PC-9 (cell line): ENCODE measurements at regions not wholly inside any gene's neighbourhood (a gene's known extent, or its start where the extent isn't known, plus 50 kb on each side); places are given as distances from the start of the nearest gene placed in this dataset.

Experiments
- BruUV-seq: library from RNA; stranded (reverse); fragments of 400-500 nt; replicated peaks from 2 replicates; lab custom pipeline; 2021; lab: Mats Ljungman, UMichigan
- CTCF ChIA-PET: fragments of 300-600 bp; sonication (Branson Sonifier 250); formaldehyde crosslinking; loops from one replicate; lab custom pipeline; 2022; ENCODE audit warnings: antibody characterized with exemption; lab: Charles Lee
- POLR2A ChIA-PET: fragments of 300-600 bp; sonication (Branson Sonifier 250); formaldehyde crosslinking; loops from one replicate; lab custom pipeline; 2022; ENCODE audit warnings: antibody characterized with exemption; ENCODE audit not compliant: unreplicated experiment; lab: Charles Lee
- DNase-seq, 2 experiments: peaks; one replicate each; pipeline versions ENCODE4 v3.0.0 to v3.0.0-alpha.2; 2015 to 2022; ENCODE audit warnings: mixed read lengths in 1 of 2
- H2AFZ ChIP-seq: fragments of 200-600 bp; sonication (generic); 2 replicates; pipeline ENCODE4 v1.8.1; 2017; ENCODE audit warnings: antibody characterized with exemption
- H3F3A ChIP-seq: fragments of 200-600 bp; sonication (generic); 2 replicates; pipeline ENCODE4 v1.8.1; 2017; ENCODE audit warnings: antibody characterized with exemption, mild to moderate bottlenecking, low read depth; ENCODE audit not compliant: insufficient read depth
- H3K27ac ChIP-seq: fragments of 200-600 bp; sonication (generic); 2 replicates; pipeline ENCODE4 v1.6.1; 2016; ENCODE audit warnings: mixed run types
- H3K27me3 ChIP-seq: fragments of 200-600 bp; sonication (generic); 2 replicates; pipeline ENCODE4 v1.6.1; 2016; ENCODE audit warnings: low read depth, mixed run types; ENCODE audit not compliant: insufficient read depth
- H3K36me3 ChIP-seq: fragments of 200-600 bp; sonication (generic); 2 replicates; pipeline ENCODE4 v1.6.1; 2016; ENCODE audit warnings: low read depth, mixed run types
- H3K4me1 ChIP-seq: fragments of 200-600 bp; sonication (generic); replicated peaks from 2 replicates; pipeline ENCODE4 v1.6.1; 2016; ENCODE audit warnings: mixed run types; ENCODE audit not compliant: insufficient read depth
- H3K4me2 ChIP-seq: fragments of 200-600 bp; sonication (generic); 2 replicates; pipeline ENCODE4 v1.6.1; 2017; ENCODE audit warnings: mixed run types
- H3K4me3 ChIP-seq: fragments of 200-600 bp; sonication (generic); 2 replicates; pipeline ENCODE4 v1.6.1; 2016; ENCODE audit warnings: mixed run types
- H3K79me2 ChIP-seq: fragments of 200-600 bp; sonication (generic); 2 replicates; pipeline ENCODE4 v1.6.1; 2017; ENCODE audit warnings: low read depth, mixed run types
- H3K9me2 ChIP-seq: fragments of 200-600 bp; sonication (generic); 2 replicates; pipeline ENCODE4 v1.8.1; 2017; ENCODE audit warnings: mild to moderate bottlenecking; ENCODE audit not compliant: insufficient read depth
- H3K9me3 ChIP-seq: fragments of 200-600 bp; sonication (generic); 2 replicates; pipeline ENCODE4 v1.8.1; 2016; ENCODE audit warnings: low read depth; ENCODE audit not compliant: insufficient read depth
- H4K20me1 ChIP-seq: fragments of 200-600 bp; sonication (generic); 2 replicates; pipeline ENCODE4 v1.8.1; 2017; ENCODE audit not compliant: insufficient read depth
- EZH2 ChIP-seq: fragments of 200-600 bp; sonication (generic); IDR thresholded peaks from 2 replicates; pipeline ENCODE4 v1.8.0; 2017; ENCODE audit warnings: antibody characterized with exemption, low read depth
- intact Hi-C: fragments of 100-400 bp; cut with micrococcal nuclease; formaldehyde crosslinking; loops from one replicate; pipeline ENCODE4 v1.10.0; 2022; ENCODE audit not compliant: unreplicated experiment
- TF ChIP-seq, protein P1 (sequence below): fragments of 200-600 bp; sonication (generic); conservative IDR thresholded peaks from 2 replicates; pipeline ENCODE4 v1.6.1; 2017; ENCODE audit warnings: mixed run types, antibody characterized with exemption, mild to moderate bottlenecking, moderate library complexity

DNA sequence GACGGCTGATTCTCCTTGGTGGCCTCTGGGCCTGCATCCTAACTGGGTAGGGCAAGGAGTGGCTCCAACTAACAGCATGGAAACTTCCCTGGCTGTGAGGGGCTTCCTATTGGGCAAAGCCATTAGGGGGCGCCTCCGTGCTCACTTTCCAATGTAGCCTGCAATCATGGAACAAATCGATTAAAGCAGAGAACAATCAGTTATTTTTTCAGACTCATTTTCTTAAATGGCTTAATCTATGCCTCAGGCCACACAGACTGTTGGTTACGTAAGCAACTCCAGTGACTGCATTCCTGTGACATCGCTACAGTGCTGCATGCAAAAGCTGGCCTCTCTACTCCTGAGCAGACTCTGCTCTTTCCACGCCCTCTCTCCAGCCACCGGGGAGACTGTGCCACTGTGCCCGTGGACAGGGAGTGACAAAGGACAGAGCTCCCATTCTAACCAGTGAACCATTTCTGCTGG is 278.9 kb downstream of the KLF13 start:
- H3K9me2 ChIP-seq: no peaks in the 10 kb centered on the region
- no peak overlapping the region for H2AFZ ChIP-seq
- ChIA-PET CTCF (no interaction called here), POLR2A (no interaction called here)
- no peaks in the 10 kb centered on the region for H4K20me1 ChIP-seq
- intact Hi-C loops: no loop called here
- H3K36me3 ChIP-seq: no peaks in the 10 kb centered on the region
- no peak overlapping the region for H3K4me2 ChIP-seq
- H3K27me3 ChIP-seq: no peaks in the 10 kb centered on the region
- no peak overlapping the region for H3K4me3 ChIP-seq
- no TSS peak for BruUV-seq
- TF ChIP-seq EZH2: no peak
- TF ChIP-seq, protein P1, sequence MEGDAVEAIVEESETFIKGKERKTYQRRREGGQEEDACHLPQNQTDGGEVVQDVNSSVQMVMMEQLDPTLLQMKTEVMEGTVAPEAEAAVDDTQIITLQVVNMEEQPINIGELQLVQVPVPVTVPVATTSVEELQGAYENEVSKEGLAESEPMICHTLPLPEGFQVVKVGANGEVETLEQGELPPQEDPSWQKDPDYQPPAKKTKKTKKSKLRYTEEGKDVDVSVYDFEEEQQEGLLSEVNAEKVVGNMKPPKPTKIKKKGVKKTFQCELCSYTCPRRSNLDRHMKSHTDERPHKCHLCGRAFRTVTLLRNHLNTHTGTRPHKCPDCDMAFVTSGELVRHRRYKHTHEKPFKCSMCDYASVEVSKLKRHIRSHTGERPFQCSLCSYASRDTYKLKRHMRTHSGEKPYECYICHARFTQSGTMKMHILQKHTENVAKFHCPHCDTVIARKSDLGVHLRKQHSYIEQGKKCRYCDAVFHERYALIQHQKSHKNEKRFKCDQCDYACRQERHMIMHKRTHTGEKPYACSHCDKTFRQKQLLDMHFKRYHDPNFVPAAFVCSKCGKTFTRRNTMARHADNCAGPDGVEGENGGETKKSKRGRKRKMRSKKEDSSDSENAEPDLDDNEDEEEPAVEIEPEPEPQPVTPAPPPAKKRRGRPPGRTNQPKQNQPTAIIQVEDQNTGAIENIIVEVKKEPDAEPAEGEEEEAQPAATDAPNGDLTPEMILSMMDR: no peak
- H3K9me3 ChIP-seq: no peaks in the 10 kb centered on the region
- H3K4me1 ChIP-seq: no peaks in the 10 kb centered on the region
- H3K27ac ChIP-seq: no peak overlapping the region
- no peaks in the 10 kb centered on the region for H3F3A ChIP-seq
- no peak for DNase-seq
- H3K79me2 ChIP-seq: no peaks in the 10 kb centered on the region

- no peak for DNase-seq
- Histone ChIP-seq H2AFZ (no peak overlapping the region), H3K4me1 (no peaks in the 10 kb centered on the region), H3K79me2 (no peaks in the 10 kb centered on the region), H3K36me3 (no peaks in the 10 kb centered on the region), H3K27ac (no peak overlapping the region), H4K20me1 (no peaks in the 10 kb centered on the region), H3K9me3 (no peaks in the 10 kb centered on the region), H3K9me2 (no peaks in the 10 kb centered on the region), H3F3A (no peaks in the 10 kb centered on the region), H3K27me3 (no peaks in the 10 kb centered on the region), H3K4me2 (no peak overlapping the region), H3K4me3 (no peak overlapping the region)
- ChIA-PET CTCF (no interaction called here), POLR2A (no interaction called here)
- intact Hi-C loops: no loop called here
- TF ChIP-seq, protein P1: no peak
- no peak for TF ChIP-seq EZH2
- BruUV-seq: no TSS peak
Observed at GRCh38 chr15:31606194-31606669, 279.6 kb downstream of the KLF13 start.

DNA sequence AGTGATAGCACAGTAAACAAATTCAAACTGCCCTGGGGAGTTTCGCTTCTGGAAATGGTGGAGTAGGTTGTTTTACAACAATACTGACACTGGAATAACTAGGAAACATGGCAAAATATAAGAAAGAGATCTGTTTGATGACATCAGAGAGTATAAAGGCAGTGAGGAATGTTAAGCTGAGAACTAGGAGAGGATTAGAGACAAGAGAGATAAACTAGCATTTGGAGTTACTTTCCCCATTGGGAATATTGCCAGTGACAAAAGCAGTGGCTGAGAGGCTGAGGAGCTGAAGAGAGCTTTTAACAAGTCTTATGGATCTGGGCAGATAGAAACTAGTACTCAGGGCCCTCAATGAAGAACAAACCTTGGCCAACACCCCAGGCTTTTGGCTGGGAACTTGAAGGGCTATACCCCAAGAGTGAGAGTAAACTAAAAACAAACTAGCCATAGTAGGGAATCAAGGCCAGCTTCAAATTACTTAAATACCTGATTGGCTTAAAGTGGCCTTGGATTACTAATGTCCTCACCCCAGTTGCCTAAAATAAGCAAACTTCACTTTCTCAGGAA is 280.4 kb downstream of the KLF13 start:
- CTCF ChIA-PET: no interaction called here
- Histone ChIP-seq H3K4me2 (no peak overlapping the region), H3K9me3 (no peaks in the 10 kb centered on the region), H3K27me3 (no peaks in the 10 kb centered on the region), H3K9me2 (no peaks in the 10 kb centered on the region), H3K27ac (no peak overlapping the region), H3K79me2 (no peaks in the 10 kb centered on the region), H3F3A (no peaks in the 10 kb centered on the region), H2AFZ (no peak overlapping the region), H3K36me3 (no peaks in the 10 kb centered on the region), H3K4me3 (no peak overlapping the region), H3K4me1 (no peaks in the 10 kb centered on the region), H4K20me1 (no peaks in the 10 kb centered on the region)
- DNase-seq: no peak
- TF ChIP-seq EZH2: no peak
- TF ChIP-seq, protein P1: no peak
- BruUV-seq: no TSS peak
- POLR2A ChIA-PET: no interaction called here
- intact Hi-C loops: no loop called here
